ENCODE measurements at regions not wholly inside any gene's neighbourhood (a gene's known extent, or its start where the extent isn't known, plus 50 kb on each side); places are given as distances from the start of the nearest gene placed in this dataset.
"Not testable (repeated sequence)": the region's sequence is repeated elsewhere in the genome, so short reads cannot be mapped to it uniquely, and the experiment has no call there.

DNA sequence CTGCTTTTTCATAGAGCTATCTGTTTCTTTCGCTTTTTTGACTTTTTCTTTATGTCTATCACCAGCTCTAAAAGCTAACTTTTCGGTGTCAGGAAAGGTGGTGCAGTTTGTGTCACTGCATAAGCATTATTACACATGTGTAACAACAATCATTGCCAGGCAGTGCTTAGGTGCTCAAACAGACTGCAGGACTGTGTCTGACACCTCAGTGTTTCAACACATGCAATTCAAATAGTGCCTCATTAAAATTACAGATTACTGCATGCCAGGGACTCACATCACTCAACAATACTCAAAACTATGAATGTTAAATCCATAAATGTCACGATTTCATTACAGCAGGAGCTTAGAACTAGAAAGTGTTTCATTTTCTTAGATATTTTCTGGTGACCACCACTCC lies 265.3 kb upstream of the SMIM30 start:
- no peak for DNase-seq (ENCODE audit: low read depth)

DNA sequence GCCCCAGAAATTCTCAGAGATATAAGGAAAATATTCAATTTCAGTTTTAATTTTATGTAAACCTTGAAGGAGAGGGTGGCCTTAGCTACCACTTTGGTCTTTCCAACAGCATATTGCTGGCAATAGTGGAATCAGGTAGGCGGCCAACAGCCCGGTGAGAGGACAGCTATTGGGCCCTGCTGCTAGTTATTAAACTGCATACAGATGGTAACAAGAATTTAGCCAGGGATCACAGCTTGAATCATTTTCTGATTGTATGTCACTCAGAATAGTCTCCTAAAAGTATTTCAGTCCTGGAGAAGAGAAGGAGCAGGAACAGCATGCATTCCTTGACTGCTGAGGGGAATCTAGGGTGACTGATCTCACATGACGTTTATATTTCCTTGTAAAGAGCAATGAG lies 261.4 kb upstream of the SMIM30 start:
- DNase-seq (ENCODE audit: low read depth), result no peak

DNA sequence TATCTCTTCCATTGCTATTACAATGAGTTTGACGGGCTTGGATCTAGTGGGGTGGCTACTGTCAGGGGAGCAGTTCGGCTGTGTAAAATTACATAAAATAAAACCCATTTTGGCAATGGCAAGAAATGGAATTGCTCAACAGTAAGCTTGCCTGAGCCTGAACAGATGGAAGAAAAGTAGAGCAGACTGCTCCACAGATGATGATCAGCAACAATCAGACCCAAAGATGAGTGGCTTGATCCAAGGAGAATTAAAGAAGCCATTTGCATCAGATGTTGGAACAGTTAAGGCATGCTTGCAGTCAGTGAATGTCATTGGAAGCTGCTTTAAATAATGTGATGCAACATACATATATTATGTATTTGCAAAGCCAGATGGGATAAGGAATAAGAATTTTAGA lies 256.6 kb upstream of the SMIM30 start:
- DNase-seq (ENCODE audit: low read depth), result no peak

DNA sequence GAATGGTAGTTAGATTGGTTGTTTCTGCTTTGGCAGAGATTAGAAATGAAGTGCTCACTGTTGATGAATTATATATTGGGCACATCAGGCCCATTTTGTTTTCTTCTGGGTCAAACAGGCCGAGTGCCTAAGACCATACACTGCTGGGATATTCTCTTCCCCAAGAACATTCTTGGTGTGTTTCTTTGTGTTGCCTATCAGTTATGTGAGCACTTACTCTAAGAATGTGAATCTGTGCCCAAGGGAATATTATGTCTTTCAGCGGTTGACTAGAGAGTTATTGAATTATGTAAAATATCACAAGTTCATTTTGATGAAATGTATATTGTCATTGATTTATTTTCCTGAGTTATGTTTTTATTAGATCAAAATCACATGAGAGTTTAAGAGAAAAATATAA lies 255.5 kb upstream of the SMIM30 start:
- no peak for DNase-seq (ENCODE audit: low read depth)

DNA sequence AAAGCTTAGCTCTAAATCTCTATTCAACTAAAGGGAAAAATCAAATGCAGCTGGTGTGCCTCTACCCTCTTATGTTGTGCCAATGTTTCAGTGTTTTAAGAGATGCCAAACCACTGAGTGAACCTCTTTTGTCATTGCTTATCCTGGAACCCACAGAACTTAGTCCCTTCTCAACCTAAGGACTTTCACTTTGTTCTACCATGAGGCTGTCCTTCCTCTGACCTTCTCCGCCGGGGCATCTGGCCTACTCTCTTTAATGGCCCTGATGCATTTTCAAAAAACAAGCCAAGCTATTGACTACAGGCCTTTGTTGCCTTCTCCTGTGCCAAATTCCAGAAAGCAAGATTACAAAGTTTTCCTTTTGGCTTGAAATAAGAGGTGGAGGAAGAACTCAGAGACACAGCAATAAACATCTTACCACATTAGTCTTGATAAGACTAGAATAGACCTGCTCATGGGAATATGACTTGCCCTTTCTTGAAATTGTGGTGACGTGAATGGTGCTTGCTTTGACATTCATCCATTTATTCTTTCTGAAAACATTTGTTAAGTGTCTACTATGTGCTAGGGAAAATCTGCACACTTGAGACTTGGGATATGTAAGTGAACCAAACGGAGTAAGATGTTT lies 253.2 kb upstream of the SMIM30 start:
- no peak for DNase-seq (ENCODE audit: low read depth)

DNA sequence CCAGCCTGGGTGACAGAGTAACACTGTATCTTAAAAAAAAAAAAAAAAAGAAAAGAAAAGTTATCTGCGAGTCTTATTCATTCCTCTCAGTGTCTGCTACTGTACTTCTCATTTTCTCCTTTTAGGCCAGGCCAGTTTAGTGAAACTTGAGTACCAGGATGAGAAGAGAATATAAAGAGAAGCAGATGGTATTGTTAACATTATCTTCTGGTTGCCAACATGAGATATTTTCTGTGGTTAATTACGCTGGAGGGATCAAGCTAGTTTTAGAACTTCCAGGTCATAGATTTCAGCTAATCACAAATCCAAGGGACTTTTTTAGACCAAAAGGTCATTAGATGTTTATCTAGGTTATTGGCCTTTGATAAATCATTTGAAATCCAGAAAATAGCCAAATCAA lies 252.6 kb upstream of the SMIM30 start:
- no peak for DNase-seq (ENCODE audit: low read depth)

DNA sequence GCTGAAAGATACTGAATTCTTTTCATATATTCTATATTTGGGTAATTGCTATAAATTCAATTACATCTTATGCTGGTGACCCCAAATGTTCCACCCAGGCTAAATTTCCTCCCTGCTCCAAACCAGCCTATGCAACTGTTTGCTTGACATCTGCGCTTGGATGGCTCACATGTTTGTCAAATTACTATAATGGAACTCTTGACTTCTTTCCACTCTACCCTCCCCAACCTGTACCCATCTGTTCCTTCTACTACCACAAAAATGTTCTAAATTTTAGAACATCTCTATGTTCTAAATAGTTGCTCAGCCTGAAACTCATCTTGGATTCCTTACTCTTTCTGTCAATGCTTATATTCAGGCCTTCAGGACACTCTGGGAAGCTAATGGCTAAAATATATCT lies 249.9 kb upstream of the SMIM30 start:
- no peak for DNase-seq (ENCODE audit: low read depth)

DNA sequence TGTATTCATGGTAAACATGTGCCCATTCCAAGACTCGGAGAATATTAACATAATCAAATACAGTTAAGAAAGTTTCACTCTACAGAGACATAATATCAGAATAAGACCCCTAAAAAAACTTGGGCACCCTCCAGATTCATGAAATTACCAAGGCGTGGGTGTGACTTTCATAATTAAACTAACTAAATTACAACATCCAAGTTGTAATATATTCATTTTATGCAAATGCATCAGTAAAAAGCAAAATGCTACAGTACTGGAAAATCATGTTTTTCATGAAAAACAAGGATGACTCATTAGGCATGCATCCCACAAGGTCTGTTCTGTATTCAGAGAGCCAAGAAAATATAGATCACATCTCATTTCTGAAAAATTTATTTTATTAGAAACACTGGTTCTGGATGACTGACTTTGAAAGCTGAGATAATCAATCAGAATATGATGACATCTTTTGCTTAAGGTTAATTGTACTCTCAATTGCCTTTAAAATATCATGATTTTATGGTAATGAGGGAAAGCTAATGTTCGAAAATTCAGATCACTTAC lies 248.8 kb upstream of the SMIM30 start:
- DNase-seq (ENCODE audit: low read depth), result no peak

DNA sequence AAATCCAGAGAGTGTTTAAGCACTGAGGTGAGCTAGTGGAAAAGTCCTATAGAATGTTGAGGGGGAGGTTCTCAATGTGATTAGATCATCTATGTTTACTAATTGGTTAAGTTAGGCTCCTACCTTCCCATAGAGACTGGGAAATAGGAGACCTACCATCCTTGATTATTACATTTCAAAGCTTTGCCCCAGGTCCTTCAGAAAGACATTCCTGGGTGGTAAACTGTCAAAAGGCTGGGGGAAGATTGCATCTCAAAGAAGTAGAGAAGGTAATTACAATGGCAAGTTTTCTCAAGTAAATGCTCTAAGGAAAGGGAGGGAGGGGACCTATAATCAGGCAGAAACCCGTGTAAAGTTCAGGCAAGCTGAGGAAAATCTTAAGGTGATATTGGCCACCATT lies 247.8 kb upstream of the SMIM30 start:
- no peak for DNase-seq (ENCODE audit: low read depth)

DNA sequence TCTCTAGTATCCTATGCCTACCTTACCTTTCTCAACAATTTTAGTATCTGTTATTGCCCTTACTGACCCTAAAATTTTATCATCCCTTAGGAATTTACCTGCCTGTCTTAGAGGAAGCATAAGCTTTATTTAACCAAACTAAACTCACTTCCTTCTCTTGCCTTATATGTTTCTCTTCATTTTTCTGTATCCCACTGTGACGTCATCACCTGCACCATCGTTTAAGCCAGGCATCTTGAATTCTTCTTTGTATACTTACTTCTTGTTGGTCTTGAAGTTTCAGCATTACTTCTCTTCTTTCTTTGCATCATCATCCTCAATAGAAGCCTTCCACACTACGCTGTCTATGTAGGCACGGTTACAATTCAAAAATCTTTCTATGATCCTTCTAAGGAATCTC lies 231.0 kb upstream of the SMIM30 start:
- no peak for DNase-seq (ENCODE audit: low read depth)

DNA sequence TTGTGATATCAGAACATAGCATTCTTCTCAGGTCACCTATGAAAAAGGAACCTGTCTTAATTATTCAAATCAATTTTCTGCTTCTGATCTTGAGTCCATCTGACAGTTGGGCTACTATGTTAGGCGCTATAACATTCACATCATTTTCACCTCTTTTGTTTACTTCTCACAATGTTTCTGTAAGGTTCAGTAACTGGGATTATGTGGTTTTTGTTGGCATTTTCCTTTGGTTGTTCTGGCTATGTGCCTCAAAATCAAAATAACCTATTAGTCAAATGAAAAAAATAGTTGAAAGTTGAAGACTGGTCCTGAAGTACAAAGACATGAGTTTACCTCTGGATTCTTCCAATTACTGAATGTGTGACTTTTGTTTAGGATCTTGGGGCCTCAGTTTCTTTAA lies 221.3 kb upstream of the SMIM30 start:
- DNase-seq (ENCODE audit: low read depth), result no peak

DNA sequence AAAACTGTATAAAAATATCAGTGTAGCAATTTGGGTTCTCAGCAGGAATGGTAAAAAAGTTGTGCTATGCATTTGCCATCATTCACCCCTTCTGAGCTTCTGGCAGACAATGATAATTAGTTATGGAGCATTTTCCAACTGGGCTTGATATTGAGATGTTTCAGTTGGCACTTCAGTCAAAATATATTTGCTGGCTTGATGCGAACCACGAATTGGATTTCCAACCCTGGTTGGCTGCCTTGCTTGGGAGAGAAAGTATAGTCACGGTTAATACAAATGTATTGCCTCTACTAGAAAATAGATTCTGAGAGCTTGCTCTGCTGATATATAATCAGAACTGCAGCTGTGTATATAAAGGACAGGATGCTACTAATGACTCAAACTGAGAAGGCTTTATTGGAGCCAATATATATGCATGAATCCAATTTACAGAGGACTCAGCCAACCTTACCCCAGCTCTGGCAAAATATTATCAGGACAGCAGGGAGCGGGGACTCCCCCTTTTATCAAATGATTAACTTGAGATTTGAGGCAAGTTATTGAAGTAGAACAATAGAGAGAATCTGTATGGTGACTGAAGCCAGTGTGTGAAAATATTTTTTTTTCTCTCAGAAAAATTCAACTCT lies 219.8 kb upstream of the SMIM30 start:
- no peak for DNase-seq (ENCODE audit: low read depth)

DNA sequence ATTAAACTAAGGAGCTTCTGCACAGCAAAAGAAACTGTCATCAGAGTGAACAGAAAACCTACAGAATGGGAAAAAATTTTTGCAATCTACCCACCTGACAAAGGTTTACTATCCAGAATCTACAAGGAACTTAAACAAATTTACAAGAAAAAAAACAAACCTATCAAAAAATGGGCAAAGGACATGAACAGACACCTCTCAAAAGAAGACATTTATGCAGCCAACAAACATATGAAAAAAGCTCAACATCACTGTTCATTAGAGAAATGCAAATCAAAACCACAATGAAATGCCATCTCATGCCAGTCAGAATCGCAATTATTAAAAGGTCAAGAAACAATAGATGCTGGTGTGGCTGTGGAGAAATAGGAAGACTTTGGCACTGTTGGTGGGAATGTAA lies 218.5 kb upstream of the SMIM30 start:
- DNase-seq (ENCODE audit: low read depth), result not testable (repeated sequence)

DNA sequence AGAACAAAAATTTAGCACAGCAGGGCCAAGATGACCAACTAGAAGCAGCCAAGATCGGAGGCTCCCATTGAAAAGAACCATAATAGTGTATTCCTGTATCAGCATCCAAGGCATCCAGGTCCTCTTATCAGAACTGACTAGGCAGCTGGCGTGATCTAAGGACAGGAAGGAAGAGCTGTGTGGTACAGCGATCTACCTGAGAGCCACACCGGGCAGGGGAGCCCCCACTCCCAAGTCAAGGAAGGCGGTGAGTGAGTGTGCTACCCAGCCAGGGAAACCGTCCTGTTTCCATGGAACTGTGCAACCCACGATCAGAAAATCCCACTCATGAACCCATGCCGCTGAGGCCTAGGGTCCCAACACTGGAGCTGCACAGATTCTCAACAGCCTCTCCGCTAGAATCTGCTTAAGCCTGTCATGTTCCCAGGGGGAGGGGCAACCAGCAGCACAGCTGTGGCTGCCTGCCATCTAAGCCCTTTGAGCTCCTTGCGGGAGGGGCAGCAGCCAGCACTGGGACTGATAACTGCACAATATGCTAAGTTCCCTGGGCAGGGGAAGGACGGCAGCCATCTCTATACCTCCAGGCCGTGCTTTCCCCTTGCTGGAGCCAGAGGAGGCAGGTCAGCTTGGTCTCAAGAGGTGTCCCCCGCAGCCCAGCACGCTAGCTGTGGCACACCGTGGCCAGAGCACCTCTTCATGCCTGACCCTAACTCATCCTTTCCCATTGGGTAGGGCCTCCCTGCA lies 213.0 kb upstream of the SMIM30 start:
- no peak for DNase-seq (ENCODE audit: low read depth)

DNA sequence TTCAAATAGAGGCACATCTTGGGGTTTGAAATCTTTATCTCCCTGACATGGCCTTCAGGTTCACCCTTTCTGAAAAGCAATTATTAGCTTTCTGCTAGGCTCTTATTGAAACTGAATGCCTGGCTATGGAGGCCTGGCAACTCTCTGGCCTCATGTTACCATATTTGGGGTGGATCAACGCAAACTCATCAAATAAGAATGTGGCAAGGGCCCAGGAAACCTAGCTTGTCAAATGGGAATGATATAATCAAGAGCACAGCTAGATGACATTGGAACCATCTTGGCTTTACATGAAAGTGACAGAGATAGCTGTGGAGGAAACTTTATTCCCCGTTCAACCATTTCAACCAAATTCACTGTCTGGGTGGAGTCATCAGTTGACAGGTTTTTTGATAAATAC lies 202.8 kb upstream of the SMIM30 start:
- no peak for DNase-seq (ENCODE audit: low read depth)

DNA sequence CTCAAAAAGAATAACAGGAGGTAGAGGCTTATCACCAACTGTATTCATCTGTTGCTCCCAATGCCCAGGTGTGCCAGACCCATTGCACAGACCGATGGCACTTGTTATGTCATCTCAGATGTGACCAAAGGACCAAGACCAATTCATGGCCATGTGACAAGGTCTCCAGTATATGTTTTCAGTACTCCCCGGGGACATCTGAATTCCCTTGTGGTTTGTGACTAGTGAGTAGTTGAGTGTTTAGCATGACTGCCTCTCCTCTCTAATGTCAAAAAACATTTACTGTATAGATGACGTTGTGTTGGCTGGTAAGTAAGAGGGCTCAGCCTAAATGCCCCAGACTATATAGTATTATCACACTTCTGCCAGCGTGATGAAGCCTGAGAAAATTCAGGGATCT lies 202.1 kb upstream of the SMIM30 start:
- DNase-seq (ENCODE audit: low read depth), result no peak

DNA sequence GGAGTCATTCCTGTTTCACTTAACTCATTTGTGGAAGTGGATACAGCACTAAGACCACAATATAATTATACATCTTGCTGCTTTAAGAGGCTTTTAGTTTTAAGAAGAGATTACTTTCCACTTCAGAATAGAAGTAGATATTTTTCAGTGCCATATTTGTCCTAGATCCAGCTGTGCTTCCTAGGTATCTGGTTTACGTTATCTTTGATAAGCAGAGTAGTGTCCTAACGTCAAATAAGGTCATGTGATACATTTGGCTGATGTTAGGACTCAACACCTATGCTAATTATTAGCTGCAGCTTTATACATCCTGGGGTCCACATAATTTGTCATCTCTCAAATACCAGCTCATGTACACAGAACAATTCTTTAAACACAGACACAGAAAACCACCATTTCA lies 196.2 kb upstream of the SMIM30 start:
- no peak for DNase-seq (ENCODE audit: low read depth)

DNA sequence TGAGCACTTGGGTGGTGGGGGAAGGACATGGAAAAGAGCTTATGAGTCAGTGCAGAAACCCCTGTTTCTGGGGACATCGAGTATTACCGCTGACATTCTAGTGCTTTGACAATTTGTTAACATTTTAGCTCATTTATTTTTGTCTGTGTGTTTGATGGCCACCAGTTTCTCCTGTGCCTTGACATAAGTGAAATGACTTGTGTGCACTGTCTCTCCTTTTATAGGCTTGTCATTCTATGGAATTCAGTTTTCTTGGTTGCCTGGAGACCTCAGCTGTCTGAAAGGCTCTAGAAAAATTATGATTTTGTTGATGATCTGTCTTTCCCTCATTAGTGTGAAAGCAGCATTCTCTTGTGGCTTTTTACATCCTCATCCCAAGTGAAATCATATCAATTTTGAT lies 190.0 kb upstream of the SMIM30 start:
- no peak for DNase-seq (ENCODE audit: low read depth)

DNA sequence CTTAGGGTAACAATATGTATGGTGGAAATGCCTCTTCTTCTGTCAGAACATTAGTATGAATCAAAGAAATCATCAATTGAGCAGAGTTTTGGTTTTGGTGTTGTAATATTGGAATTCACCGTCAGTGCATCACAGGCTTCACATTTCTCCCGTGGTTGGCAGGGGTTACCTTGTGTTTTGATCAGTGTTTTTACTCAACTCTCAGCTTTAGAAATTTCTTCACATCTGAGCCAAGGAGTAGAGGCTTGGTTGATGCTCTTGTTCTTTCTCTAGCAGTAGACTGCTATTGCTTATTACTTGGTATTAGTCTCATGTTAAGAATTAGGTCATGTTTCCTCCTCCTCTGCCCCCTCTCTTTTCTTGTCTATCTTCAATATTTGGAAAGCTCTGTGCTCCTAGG lies 188.8 kb upstream of the SMIM30 start:
- no peak for DNase-seq (ENCODE audit: low read depth)

DNA sequence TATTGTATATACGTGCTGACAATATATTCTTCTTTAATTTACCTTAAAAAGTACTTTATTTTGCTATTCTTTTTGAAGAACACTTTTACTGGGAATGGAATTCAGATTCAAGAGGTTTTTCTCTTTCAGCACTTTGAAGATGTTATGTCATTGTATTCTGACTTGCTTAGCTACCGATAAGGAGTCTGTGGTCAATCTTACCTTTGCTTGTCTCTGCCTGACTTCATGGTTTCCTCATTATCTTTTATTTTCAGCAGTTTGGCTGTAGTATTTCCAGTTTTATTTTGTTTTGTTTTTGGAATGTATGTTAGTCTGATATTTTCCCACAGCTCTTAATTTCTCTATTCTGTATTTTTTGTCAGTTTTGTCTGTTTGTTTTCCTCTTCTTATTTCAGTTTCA lies 187.9 kb upstream of the SMIM30 start:
- no peak for DNase-seq (ENCODE audit: low read depth)

DNA sequence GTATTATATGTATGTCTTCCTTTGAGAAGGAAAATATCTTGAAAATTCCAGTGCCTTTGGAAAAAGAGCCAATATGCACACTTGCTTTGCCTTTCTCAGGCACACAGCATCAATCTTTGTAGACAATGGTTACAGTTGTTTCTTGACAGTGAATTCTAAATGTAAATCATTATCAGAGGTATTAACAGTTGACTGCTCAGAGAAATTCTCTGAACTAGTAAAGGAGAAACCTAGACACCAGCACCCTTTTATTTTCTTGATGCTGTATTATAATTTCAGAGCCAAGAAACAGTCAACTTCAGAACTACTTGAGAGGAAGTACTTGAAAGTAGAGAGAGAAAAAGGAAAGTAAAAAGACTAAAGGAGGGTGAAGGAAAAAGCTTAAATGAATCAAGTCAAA lies 185.8 kb upstream of the SMIM30 start:
- no peak for DNase-seq (ENCODE audit: low read depth)

DNA sequence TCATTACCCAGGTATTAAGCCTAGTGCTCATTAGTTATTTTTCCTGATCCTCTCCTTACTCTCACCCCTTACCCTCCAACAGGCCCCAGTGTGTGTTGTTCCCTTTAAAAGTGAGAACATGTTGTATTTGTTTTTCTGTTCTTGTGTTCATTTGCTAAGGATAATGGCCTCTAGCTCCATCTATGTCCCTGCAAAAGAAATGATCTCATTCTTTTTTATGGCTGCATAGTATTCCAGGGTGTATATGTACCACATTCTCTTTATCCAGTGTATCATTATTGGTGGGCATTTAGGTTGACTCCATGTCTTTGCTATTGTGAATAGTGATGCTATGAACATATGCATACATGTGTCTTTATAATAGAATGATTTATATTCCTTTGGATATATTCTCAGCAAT lies 185.0 kb upstream of the SMIM30 start:
- DNase-seq (ENCODE audit: low read depth), result not testable (repeated sequence)

DNA sequence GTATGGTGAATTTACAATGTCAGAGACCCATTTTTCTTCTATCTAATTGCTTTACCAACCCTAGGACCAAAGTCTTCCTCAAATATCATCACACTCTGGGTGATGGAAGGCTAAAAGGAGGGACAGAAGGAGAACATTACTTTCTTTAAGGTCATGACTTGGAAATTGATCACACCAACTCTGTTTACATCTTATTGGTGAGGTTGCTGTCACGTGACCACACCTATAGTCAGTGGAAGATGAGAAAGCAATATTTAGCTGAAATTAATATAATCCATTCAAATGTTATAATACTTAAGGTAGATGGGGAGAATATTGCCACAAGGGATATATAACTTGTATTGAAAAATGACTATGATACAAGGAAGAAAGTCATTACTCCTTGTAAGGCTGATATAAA lies 183.6 kb upstream of the SMIM30 start:
- DNase-seq (ENCODE audit: low read depth), result no peak

Data from stimulated activated CD8-positive, alpha-beta memory T cell treated with anti-CD3 and anti-CD28 coated beads, Interleukin-15, amount 100 ng/mL, for 1 hour (primary cell).